HEK293 (cell line): ENCODE measurements at regions not wholly inside any gene's neighbourhood (a gene's known extent, or its start where the extent isn't known, plus 50 kb on each side); places are given as distances from the start of the nearest gene placed in this dataset.

ENCODE experiments used
- CTCF ChIA-PET: fragments of 350-600 bp; formaldehyde crosslinking; extraction: SDS; loops from one replicate; lab custom pipeline; 2021; ENCODE audit warnings: antibody characterized with exemption; lab: Yijun Ruan, JAX
- POLR2A ChIA-PET: fragments of 300-600 bp; formaldehyde crosslinking; extraction: SDS; loops from one replicate; lab custom pipeline; 2020; ENCODE audit warnings: antibody characterized with exemption, inconsistent platforms; lab: Yijun Ruan, JAX
- H3K27ac ChIP-seq: fragments of 200-500 bp; sonication (Bioruptor generic); 2 replicates; pipeline ENCODE4 v1.5.1; 2014; ENCODE audit warnings: low read depth, low read length, control low read depth, inconsistent platforms; ENCODE audit errors: extremely low read depth
- H3K36me3 ChIP-seq, 2 experiments: fragments of 200-500 bp in 1 of 2; sonication (Bioruptor generic) in 1 of 2; 1 replicate in 1 of 2; 2 replicates in 1 of 2; pipeline ENCODE4 v1.5.1; 2014 to 2017; ENCODE audit warnings: inconsistent platforms in 2 of 2, low read length in 2 of 2; ENCODE audit not compliant: control insufficient read depth in 2 of 2, insufficient read depth in 1 of 2
- H3K4me1 ChIP-seq: fragments of 200-500 bp; sonication (Bioruptor generic); 2 replicates; pipeline ENCODE4 v1.5.1; 2014; ENCODE audit warnings: mild to moderate bottlenecking, low read length, inconsistent platforms; ENCODE audit not compliant: control insufficient read depth, insufficient read depth
- H3K4me3 ChIP-seq: 2 replicates; pipeline ENCODE4 v1.5.1; 2011; ENCODE audit warnings: low read depth, mild to moderate bottlenecking, control low read depth, low read length, moderate library complexity
- H3K9me3 ChIP-seq: fragments of 200-500 bp; sonication (Bioruptor generic); 2 replicates; pipeline ENCODE4 v1.5.1; 2014; ENCODE audit warnings: low read depth, low read length, inconsistent platforms; ENCODE audit not compliant: control insufficient read depth, insufficient read depth
- EGR2 ChIP-seq: fragments of 450-650 bp; formaldehyde crosslinking; IDR thresholded peaks from 2 replicates; pipeline ENCODE4 v1.5.1; 2016; ENCODE audit warnings: low read depth, missing biosample characterization, missing genetic modification characterization
- FEZF1 ChIP-seq: fragments of 450-650 bp; formaldehyde crosslinking; IDR thresholded peaks from 2 replicates; pipeline ENCODE4 v1.5.1; 2016; ENCODE audit warnings: missing biosample characterization, missing genetic modification characterization
- HOXA7 ChIP-seq: sonication (generic); formaldehyde crosslinking; IDR thresholded peaks from 2 replicates; pipeline ENCODE4 v1.8.1; 2022; ENCODE audit warnings: missing genetic modification reagents, borderline replicate concordance
- HOXD13 ChIP-seq: sonication (generic); formaldehyde crosslinking; IDR thresholded peaks from 2 replicates; pipeline ENCODE4 v1.8.0; 2022; ENCODE audit warnings: missing genetic modification reagents, borderline replicate concordance
- PRDM1 ChIP-seq: fragments of 450-650 bp; formaldehyde crosslinking; IDR thresholded peaks from 2 replicates; pipeline ENCODE4; 2016; ENCODE audit warnings: missing biosample characterization, missing genetic modification characterization
- PRDM10 ChIP-seq: fragments of 450-650 bp; formaldehyde crosslinking; IDR thresholded peaks from 2 replicates; pipeline ENCODE4 v1.5.1; 2016; ENCODE audit warnings: missing biosample characterization, missing genetic modification characterization
- ZFHX2 ChIP-seq: fragments of 450-650 bp; formaldehyde crosslinking; conservative IDR thresholded peaks from 2 replicates; pipeline ENCODE4 v1.5.1; 2016; ENCODE audit warnings: missing biosample characterization, missing genetic modification characterization
- ZFP37 ChIP-seq: fragments of 450-650 bp; formaldehyde crosslinking; IDR thresholded peaks from 2 replicates; pipeline ENCODE4 v1.5.1; 2016; ENCODE audit warnings: missing biosample characterization, missing genetic modification characterization
- ZNF112 ChIP-seq: fragments of 450-650 bp; formaldehyde crosslinking; IDR thresholded peaks from 2 replicates; pipeline ENCODE4 v1.5.0; 2017; ENCODE audit warnings: missing biosample characterization, missing genetic modification characterization
- ZNF148 ChIP-seq: fragments of 450-650 bp; formaldehyde crosslinking; IDR thresholded peaks from 2 replicates; pipeline ENCODE4 v1.5.0; 2017; ENCODE audit warnings: missing biosample characterization, missing genetic modification characterization, borderline replicate concordance
- ZNF155 ChIP-seq: fragments of 450-650 bp; formaldehyde crosslinking; IDR thresholded peaks from 2 replicates; pipeline ENCODE4 v1.5.1; 2016; ENCODE audit warnings: missing biosample characterization, missing genetic modification characterization
- ZNF280D ChIP-seq: fragments of 450-650 bp; formaldehyde crosslinking; IDR thresholded peaks from 2 replicates; pipeline ENCODE4 v1.5.1; 2016; ENCODE audit warnings: missing biosample characterization, missing genetic modification characterization
- ZNF404 ChIP-seq: fragments of 450-650 bp; formaldehyde crosslinking; IDR thresholded peaks from 2 replicates; pipeline ENCODE4 v1.5.1; 2017; ENCODE audit warnings: missing biosample characterization, missing genetic modification characterization
- ZNF501 ChIP-seq: fragments of 450-650 bp; formaldehyde crosslinking; IDR thresholded peaks from 2 replicates; pipeline ENCODE4 v1.5.1; 2016; ENCODE audit warnings: missing biosample characterization, missing genetic modification characterization
- ZNF600 ChIP-seq: fragments of 450-650 bp; formaldehyde crosslinking; IDR thresholded peaks from 2 replicates; pipeline ENCODE4 v1.5.1; 2016; ENCODE audit warnings: missing biosample characterization, missing genetic modification characterization
- ZNF624 ChIP-seq: fragments of 450-650 bp; formaldehyde crosslinking; IDR thresholded peaks from 2 replicates; pipeline ENCODE4 v1.5.1; 2017; ENCODE audit warnings: missing biosample characterization, missing genetic modification characterization
- ZNF658 ChIP-seq: fragments of 450-650 bp; formaldehyde crosslinking; IDR thresholded peaks from 2 replicates; pipeline ENCODE4; 2016; ENCODE audit warnings: missing biosample characterization, missing genetic modification characterization
- ZNF701 ChIP-seq: fragments of 450-650 bp; formaldehyde crosslinking; IDR thresholded peaks from 2 replicates; pipeline ENCODE4 v1.5.1; 2016; ENCODE audit warnings: missing biosample characterization, missing genetic modification characterization
- ZNF747 ChIP-seq: fragments of 450-650 bp; formaldehyde crosslinking; IDR thresholded peaks from 2 replicates; pipeline ENCODE4 v1.5.1; 2016; ENCODE audit warnings: missing biosample characterization, missing genetic modification characterization

GRCh38 chr15:46293550-46293949 is 658.7 kb downstream of the SQOR start (continued):
- TF ChIP-seq ZNF280D (tag by site-specific recombination), result no peak

- CTCF ChIA-PET, result interaction anchor here (1.7 to 2.3 kb wide), 2 partner anchors 9 to 14 kb away, joined by 5 to 11 read pairs; no protein-coding TSS in a partner anchor
- no peak for TF ChIP-seq EGR2 (tag by site-specific recombination)
- TF ChIP-seq, all 188 proteins: peak for 0
- POLR2A ChIA-PET, result no interaction called here
- H3K36me3 ChIP-seq, result no peaks in the 10 kb centered on the region
- no peaks in the 10 kb centered on the region for H3K9me3 ChIP-seq
- no peak overlapping the region for H3K4me3 ChIP-seq
- H3K4me1 ChIP-seq, result no peaks in the 10 kb centered on the region
- H3K27ac ChIP-seq, result no peak overlapping the region
Measured at GRCh38 chr15:46296002-46296401, 661.2 kb downstream of the SQOR start.

- H3K4me1 ChIP-seq, result no peaks in the 10 kb centered on the region
- CTCF ChIA-PET, result interaction anchor here (1.7 kb wide), 1 partner anchor 13 kb away, joined by 5 read pairs; no protein-coding TSS in a partner anchor
- POLR2A ChIA-PET, result no interaction called here
- H3K4me3 ChIP-seq, result no peak overlapping the region
- no peak for TF ChIP-seq ZNF404 (tag by site-specific recombination)
- TF ChIP-seq, all 188 proteins: peak for 0
- Histone ChIP-seq H3K9me3 (no peaks in the 10 kb centered on the region), H3K27ac (no peak overlapping the region), H3K36me3 (no peaks in the 10 kb centered on the region)
Measured at GRCh38 chr15:46296797-46297196, 662.0 kb downstream of the SQOR start.

GRCh38 chr15:46297766-46298165 is 662.9 kb downstream of the SQOR start:
- Histone ChIP-seq H3K4me3 (no peak overlapping the region), H3K36me3 (no peaks in the 10 kb centered on the region), H3K4me1 (no peaks in the 10 kb centered on the region), H3K9me3 (no peaks in the 10 kb centered on the region), H3K27ac (no peak overlapping the region)
- no peak for TF ChIP-seq ZNF501 (tag by site-specific recombination)
- no peak for TF ChIP-seq ZFHX2 (tag by site-specific recombination)
- no peak for TF ChIP-seq ZNF624 (tag by site-specific recombination)
- TF ChIP-seq ZFP37 (tag by site-specific recombination), result no peak
- TF ChIP-seq FEZF1 (tag by site-specific recombination), result no peak
- no peak for TF ChIP-seq HOXD13 (CRISPR knock-in tag)
- no peak for TF ChIP-seq ZNF747 (tag by site-specific recombination)
- no peak for TF ChIP-seq PRDM1 (tag by site-specific recombination)
- TF ChIP-seq ZNF701 (tag by site-specific recombination), result no peak
- TF ChIP-seq ZNF600 (tag by site-specific recombination), result no peak
- ChIA-PET POLR2A (no interaction called here), CTCF (interaction anchor here (1.7 kb wide), 1 partner anchor 13 kb away, joined by 5 read pairs; no protein-coding TSS in a partner anchor)

- H3K9me3 ChIP-seq, result no peaks in the 10 kb centered on the region
- H3K4me3 ChIP-seq, result no peak overlapping the region
- H3K36me3 ChIP-seq, result no peaks in the 10 kb centered on the region
- POLR2A ChIA-PET, result no interaction called here
- no peaks in the 10 kb centered on the region for H3K4me1 ChIP-seq
- CTCF ChIA-PET, result interaction anchor here (0.6 to 1.9 kb wide), 4 partner anchors 10 to 505 kb away, joined by 3 to 8 read pairs (median 3); no protein-coding TSS in a partner anchor
- no peak overlapping the region for H3K27ac ChIP-seq
- TF ChIP-seq ZNF148 (tag by site-specific recombination), result no peak
- TF ChIP-seq ZNF155, result no peak
- TF ChIP-seq ZNF658 (tag by site-specific recombination), result no peak
- TF ChIP-seq PRDM10 (tag by site-specific recombination), result no peak
- TF ChIP-seq HOXA7 (CRISPR knock-in tag), result no peak
- TF ChIP-seq ZNF112, result no peak
Measured at GRCh38 chr15:46300716-46301115, 665.9 kb downstream of the SQOR start.
